Activated CD4-positive, alpha-beta T cell treated with anti-CD3 and anti-CD28 coated beads, Interleukin-2, amount 10 ng/mL, durations not matched to agents 7 days and 5 days (primary cell): ENCODE measurements at regions not wholly inside any gene's neighbourhood (a gene's known extent, or its start where the extent isn't known, plus 50 kb on each side); places are given as distances from the start of the nearest gene placed in this dataset.
"Not testable (repeated sequence)": the region's sequence is repeated elsewhere in the genome, so short reads cannot be mapped to it uniquely, and the experiment has no call there.

Experiments used
- CTCF ChIA-PET: fragments of 350-600 bp; sonication (Branson Sonifier 250); formaldehyde crosslinking; loops from one replicate; lab custom pipeline; 2021; ENCODE audit warnings: antibody characterized with exemption; lab: Charles Lee
- POLR2A ChIA-PET: fragments of 350-600 bp; sonication (Branson Sonifier 250); formaldehyde crosslinking; loops from one replicate; lab custom pipeline; 2021; ENCODE audit warnings: antibody characterized with exemption; lab: Charles Lee
- DNase-seq: peaks from one replicate; pipeline ENCODE4 v3.0.0-alpha.2; 2020
- H3K27ac Mint-ChIP-seq: one replicate; pipeline ENCODE4 v1.8.0; 2021; ENCODE audit warnings: mild to moderate bottlenecking, moderate library complexity, mixed read lengths
- H3K27me3 Mint-ChIP-seq: one replicate; pipeline ENCODE4 v1.8.0; 2021; ENCODE audit warnings: mixed read lengths
- H3K36me3 Mint-ChIP-seq: one replicate; pipeline ENCODE4 v1.8.0; 2021; ENCODE audit warnings: low read depth, mixed read lengths
- H3K4me1 Mint-ChIP-seq: one replicate; pipeline ENCODE4 v1.8.0; 2021; ENCODE audit warnings: mixed read lengths
- H3K4me3 Mint-ChIP-seq: one replicate; pipeline ENCODE4 v1.8.0; 2021; ENCODE audit warnings: mild to moderate bottlenecking, moderate library complexity, mixed read lengths
- H3K9me3 Mint-ChIP-seq: one replicate; pipeline ENCODE4 v1.8.0; 2021; ENCODE audit warnings: mixed read lengths

DNA sequence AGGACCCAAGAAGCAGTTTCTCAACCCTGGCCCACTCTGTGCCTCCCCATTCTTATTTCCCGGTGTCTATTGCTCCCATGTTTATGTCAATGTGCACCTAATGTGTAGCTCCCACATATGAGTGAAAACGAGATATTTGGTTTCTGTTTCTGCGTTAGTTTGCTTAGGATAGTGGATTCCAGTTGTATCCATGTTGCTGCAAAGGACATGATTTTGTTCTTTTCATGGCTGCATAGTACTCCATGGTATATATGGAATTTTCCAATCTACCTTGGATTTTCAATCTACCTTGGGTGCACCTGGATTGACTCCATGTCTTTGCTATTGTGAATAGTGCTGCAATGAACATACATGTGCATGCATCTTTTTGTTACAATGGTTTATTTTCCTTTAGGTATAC is 119.8 kb upstream of the CTSV start:
- H3K9me3 Mint-ChIP-seq, CTCF ChIA-PET, DNase-seq, H3K4me1 Mint-ChIP-seq, POLR2A ChIA-PET, H3K36me3 Mint-ChIP-seq, H3K4me3 Mint-ChIP-seq, H3K27ac Mint-ChIP-seq, H3K27me3 Mint-ChIP-seq: not testable (repeated sequence)

DNA sequence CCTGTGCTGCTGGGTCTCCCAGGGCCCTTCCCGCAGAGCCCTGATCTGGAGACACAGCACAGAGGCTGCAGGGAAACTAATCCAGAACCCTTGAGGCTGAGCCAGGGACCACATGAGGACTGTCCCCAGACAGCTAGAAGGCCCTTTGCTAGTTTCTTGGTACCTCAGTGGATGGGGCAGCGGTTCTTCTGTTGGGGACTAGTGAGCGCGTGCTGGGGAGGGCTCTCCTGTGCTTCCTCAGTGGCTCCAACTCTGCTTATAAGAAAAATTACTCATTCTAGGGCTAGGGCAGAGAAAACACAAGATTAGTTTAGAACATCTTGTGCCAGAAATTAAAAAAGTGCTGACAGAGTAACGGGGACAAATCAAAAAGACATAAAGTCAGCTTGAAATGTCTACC is 116.5 kb upstream of the CTSV start:
- POLR2A ChIA-PET, H3K9me3 Mint-ChIP-seq: not testable (repeated sequence)

DNA sequence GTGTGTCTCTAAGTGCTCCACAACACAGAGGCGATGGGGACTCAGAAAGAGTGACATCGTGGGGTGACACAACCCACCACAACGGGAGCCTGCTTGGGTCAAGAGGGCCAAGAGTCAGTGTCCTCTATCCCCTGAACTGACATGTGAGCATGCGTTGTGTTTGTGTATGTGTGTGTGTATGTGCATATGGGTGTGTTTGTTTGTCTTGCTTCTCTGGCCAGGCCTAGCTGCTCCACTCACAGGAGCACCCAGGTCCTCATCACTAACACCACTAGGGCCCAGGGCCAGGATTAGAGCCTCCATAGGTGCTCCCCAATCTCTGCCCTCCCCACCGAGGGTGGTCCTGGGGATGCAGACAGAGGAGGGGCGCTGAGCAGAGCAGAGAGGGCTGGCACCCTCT is 115.0 kb upstream of the CTSV start:
- ChIA-PET CTCF (no interaction called here), POLR2A (no interaction called here)
- DNase-seq = no peak
- H3K9me3 Mint-ChIP-seq = no peaks in the 10 kb centered on the region
- H3K4me1 Mint-ChIP-seq = no peaks in the 10 kb centered on the region
- no peak overlapping the region for H3K27ac Mint-ChIP-seq
- no peaks in the 10 kb centered on the region for H3K36me3 Mint-ChIP-seq
- H3K27me3 Mint-ChIP-seq = no peaks in the 10 kb centered on the region
- H3K4me3 Mint-ChIP-seq = no peak overlapping the region

More for the DNA sequence above, 116.5 kb upstream of the CTSV start:
- H3K4me1 Mint-ChIP-seq, CTCF ChIA-PET, DNase-seq, H3K27me3 Mint-ChIP-seq, H3K27ac Mint-ChIP-seq, H3K36me3 Mint-ChIP-seq, H3K4me3 Mint-ChIP-seq: not testable (repeated sequence)

DNA sequence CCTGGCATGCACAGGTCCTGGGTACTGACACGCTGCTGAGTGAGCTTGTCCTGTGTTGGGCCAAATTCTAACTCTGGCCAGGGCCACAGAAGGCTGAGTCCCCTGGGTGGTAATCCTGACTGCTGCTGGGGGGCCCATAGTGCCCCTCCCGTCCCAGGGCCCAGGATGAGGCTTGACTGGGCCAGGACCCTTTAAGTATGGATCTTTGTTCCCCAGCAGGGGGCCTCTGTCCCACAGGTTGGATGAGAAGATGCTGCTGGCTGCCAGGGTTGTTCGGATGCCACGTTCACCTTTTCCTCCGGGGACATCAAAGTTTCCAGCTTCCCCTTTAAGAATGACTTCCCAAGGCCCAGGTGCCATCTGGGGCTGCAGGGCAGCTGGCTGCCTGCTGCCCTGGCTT is 114.2 kb upstream of the CTSV start:
- H3K9me3 Mint-ChIP-seq, POLR2A ChIA-PET, H3K4me1 Mint-ChIP-seq, H3K27me3 Mint-ChIP-seq, H3K27ac Mint-ChIP-seq, CTCF ChIA-PET, DNase-seq, H3K36me3 Mint-ChIP-seq, H3K4me3 Mint-ChIP-seq: not testable (repeated sequence)

DNA sequence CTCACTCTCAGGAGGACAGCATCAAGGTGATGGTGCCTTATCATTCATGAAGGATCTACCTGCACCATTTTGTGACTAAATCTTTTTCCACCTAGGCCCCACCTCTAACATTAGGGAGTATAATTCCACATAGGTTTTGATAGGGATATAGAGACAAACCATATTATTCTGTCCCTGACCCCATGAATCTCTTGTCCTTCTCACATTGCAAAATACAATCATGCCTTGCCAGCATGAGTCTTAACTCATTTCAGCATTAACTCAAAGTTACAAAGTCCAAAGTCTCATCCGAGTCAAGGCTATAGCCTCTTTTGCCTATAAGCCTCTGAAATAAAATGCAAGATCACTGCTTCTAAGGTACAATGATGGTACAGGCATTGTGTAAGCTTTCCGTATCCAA is 111.5 kb upstream of the CTSV start:
- H3K36me3 Mint-ChIP-seq, CTCF ChIA-PET, POLR2A ChIA-PET, H3K9me3 Mint-ChIP-seq, DNase-seq, H3K27me3 Mint-ChIP-seq, H3K27ac Mint-ChIP-seq, H3K4me3 Mint-ChIP-seq, H3K4me1 Mint-ChIP-seq: not testable (repeated sequence)

DNA sequence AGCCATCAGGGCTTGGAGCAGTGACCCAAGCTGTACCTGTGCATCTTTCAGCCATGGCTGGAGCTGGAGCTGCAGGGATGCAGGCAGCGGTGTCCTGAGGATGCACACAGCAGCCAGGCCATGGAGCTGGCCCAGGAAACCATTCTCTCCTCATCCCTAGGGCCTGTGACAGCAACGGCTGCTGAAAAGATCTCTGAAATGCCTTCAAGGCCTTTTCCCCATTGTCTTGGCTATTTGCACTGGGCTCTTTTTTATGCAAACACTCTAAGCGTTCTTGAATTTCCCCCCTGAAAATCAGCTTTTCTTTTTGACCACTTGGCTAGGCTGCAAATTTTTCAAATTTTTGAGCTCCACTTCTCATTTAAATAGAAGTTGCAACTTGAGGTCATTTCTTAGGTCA is 109.5 kb upstream of the CTSV start:
- H3K36me3 Mint-ChIP-seq, H3K27me3 Mint-ChIP-seq, H3K27ac Mint-ChIP-seq, H3K9me3 Mint-ChIP-seq, H3K4me1 Mint-ChIP-seq, POLR2A ChIA-PET, H3K4me3 Mint-ChIP-seq, CTCF ChIA-PET, DNase-seq: not testable (repeated sequence)

DNA sequence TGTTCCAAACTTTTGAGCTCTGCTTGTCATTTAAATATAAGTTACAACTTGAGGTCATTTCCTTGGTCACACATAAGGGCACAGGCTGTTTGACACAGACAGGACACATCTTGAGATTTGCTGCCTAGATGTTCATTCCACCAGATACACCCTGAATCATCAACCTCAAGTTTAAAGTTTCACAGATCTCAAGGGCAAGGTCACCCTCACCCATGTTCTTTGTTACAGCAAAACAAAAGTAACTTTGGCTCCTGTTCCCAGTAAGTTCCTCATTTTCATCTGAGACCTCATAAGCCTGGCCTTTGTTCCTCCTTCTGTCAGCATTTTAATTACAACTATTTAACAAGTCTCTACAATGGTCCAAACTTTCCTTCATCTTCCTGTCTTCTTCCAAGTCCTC is 106.7 kb upstream of the CTSV start:
- CTCF ChIA-PET, H3K4me3 Mint-ChIP-seq, H3K27ac Mint-ChIP-seq, DNase-seq, H3K4me1 Mint-ChIP-seq, H3K36me3 Mint-ChIP-seq, H3K9me3 Mint-ChIP-seq, POLR2A ChIA-PET, H3K27me3 Mint-ChIP-seq: not testable (repeated sequence)

DNA sequence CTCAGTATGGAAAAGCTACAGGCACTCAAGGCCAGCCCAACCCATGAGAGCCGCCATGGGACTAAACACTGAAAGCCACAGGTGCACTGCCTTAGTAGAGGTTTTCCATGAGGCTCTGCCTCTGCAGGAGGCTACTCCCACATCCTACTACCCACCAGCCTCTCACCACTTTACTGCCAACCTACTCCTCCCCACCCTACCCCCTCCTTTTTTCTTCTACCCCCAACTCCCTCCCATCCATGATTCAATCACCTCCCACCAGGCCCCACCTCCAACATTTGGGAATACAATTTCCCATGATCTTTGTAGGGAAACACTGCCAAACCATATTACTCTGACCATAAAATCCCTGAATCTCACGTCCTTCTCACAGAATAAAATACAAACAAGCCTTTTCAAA is 101.6 kb upstream of the CTSV start:
- no peak for DNase-seq
- ChIA-PET CTCF (no interaction called here), POLR2A (no interaction called here)
- Mint-ChIP-seq H3K27me3 (no peaks in the 10 kb centered on the region), H3K4me1 (no peaks in the 10 kb centered on the region), H3K4me3 (no peak overlapping the region), H3K27ac (no peak overlapping the region), H3K36me3 (no peaks in the 10 kb centered on the region), H3K9me3 (no peaks in the 10 kb centered on the region)

DNA sequence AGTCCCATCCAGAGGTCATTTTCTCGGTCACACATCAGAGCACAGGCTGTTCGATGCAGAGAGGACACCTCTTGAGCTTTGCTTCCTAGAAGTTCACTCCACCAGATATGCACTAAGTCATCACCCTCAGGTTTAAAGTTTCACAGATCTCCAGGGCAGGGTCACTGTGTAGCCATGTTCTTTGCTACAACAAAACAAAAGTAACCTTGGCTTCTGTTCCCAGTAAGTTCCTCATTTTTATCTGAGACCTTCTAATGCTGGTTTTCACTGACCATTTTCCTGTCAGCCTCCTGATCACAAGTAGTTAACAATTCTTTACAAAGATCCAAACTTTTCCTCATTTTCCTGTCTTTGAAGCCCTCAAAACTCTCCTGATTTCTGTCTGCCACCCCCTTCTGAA is 97.5 kb upstream of the CTSV start:
- H3K27ac Mint-ChIP-seq = no peak overlapping the region

DNA sequence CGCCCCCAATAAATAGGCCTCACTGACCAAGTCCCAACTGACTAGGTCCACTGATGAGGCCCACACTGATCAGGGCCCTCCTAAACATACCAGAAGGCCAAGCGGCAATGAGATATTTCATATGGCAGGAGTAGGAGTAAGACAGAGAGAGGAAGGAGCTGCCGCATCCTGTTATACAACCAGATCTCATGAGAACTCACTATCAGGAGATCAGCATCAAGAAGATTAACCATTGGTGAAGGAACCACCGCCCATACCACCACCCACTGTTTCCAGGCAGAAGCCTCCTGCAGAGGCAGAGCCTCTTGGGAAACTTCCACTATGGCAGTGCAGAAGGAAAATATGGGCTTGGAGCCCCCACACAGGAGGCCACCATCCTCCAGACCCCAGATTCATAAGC is 95.0 kb upstream of the CTSV start:
- POLR2A ChIA-PET, CTCF ChIA-PET, H3K27ac Mint-ChIP-seq, H3K9me3 Mint-ChIP-seq, H3K27me3 Mint-ChIP-seq, H3K36me3 Mint-ChIP-seq, H3K4me3 Mint-ChIP-seq, DNase-seq, H3K4me1 Mint-ChIP-seq: not testable (repeated sequence)

More for the DNA sequence above, 97.5 kb upstream of the CTSV start:
- DNase-seq = no peak
- ChIA-PET POLR2A (no interaction called here), CTCF (no interaction called here)
- no peaks in the 10 kb centered on the region for H3K9me3 Mint-ChIP-seq
- no peak overlapping the region for H3K4me3 Mint-ChIP-seq
- H3K4me1 Mint-ChIP-seq = no peaks in the 10 kb centered on the region
- H3K27me3 Mint-ChIP-seq = no peaks in the 10 kb centered on the region
- H3K36me3 Mint-ChIP-seq = no peaks in the 10 kb centered on the region

DNA sequence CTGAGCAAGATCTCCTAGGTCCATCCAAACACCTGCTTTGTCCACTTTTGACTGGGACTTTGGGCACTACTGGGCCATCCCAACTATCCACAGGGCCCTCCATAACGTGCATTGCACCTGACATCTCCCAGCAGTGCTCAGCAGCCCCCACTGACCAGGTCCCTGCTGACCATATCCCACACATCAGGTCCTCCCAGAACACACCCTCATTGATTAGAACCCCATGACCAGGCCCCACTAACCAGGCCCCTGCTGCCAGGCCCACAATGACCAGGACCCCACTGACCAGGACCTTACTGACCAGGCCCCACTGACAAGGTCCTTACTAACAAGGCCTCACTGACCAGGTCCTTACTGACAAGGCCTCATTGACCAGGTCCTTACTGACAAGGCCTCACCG is 93.9 kb upstream of the CTSV start:
- H3K4me3 Mint-ChIP-seq = no peak overlapping the region
- CTCF ChIA-PET = no interaction called here
- peaks cover 3% of the 10 kb centered on the region for H3K9me3 Mint-ChIP-seq
- no peaks in the 10 kb centered on the region for H3K36me3 Mint-ChIP-seq
- DNase-seq = no peak
- POLR2A ChIA-PET = no interaction called here
- no peaks in the 10 kb centered on the region for H3K27me3 Mint-ChIP-seq
- H3K4me1 Mint-ChIP-seq = no peaks in the 10 kb centered on the region
- H3K27ac Mint-ChIP-seq = peak overlapping the region; percentile 51

DNA sequence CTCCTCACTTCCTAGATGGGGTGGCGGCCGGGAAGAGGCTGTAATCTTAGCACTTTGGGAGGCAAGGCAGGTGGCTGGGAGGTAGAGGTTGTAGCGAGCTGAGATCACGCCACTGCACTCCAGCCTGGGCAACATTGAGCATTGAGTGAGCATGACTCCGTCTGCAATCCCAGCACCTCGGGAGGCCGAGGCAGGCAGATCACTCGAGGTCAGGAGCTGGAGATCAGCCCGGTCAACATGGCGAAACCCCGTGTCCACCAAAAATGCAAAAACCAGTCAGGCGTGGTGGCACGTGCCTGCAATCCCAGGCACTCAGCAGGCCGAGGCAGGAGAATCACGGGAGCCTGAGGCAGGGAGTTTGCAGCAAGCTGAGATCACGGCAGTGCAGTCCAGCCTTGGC is 91.9 kb upstream of the CTSV start:
- H3K4me3 Mint-ChIP-seq, H3K27me3 Mint-ChIP-seq, H3K4me1 Mint-ChIP-seq, CTCF ChIA-PET, DNase-seq, H3K27ac Mint-ChIP-seq, POLR2A ChIA-PET, H3K9me3 Mint-ChIP-seq, H3K36me3 Mint-ChIP-seq: not testable (repeated sequence)

DNA sequence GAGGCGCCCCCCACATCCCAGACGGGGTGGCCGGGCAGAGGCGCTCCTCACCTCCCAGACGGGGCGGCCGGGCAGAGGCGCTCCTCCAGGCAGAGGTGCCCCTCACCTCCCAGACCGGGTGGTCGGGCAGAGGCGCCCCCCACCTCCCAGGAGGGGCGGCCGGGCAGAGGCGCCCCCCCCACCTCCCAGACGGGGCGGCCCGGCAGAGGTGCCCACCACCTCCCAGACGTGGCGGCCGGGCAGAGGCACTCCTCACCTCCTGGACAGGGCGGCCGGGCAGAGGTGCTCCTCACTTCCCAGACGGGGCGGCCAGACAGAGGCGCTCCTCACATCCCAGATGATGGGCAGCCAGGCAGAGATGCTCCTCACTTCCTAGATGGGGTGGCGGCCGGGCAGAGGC is 91.4 kb upstream of the CTSV start:
- H3K36me3 Mint-ChIP-seq, H3K27ac Mint-ChIP-seq, DNase-seq, CTCF ChIA-PET, H3K9me3 Mint-ChIP-seq, H3K4me1 Mint-ChIP-seq, H3K4me3 Mint-ChIP-seq, H3K27me3 Mint-ChIP-seq, POLR2A ChIA-PET: not testable (repeated sequence)

DNA sequence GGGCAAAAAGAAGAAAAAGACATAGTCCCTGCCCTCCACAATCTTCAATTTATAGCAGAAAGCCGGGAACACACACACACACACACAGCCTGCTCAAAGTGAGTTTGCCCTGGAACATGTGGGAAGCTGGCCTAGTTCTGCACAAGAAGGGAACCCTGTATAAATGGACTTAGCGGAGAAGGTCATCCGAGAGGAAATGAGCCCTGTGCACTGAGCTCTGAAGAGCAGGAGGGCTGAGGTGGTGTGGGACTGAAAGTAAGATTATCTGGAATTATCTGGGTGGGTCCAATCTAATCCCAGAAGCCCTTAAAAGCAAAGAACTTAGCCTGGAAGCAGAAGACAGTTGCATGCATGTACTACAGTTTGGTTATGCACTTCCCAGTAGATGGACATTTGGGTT is 90.0 kb upstream of the CTSV start:
- H3K27ac Mint-ChIP-seq = no peak overlapping the region
- no peaks in the 10 kb centered on the region for H3K4me1 Mint-ChIP-seq
- H3K27me3 Mint-ChIP-seq = no peaks in the 10 kb centered on the region
- peaks cover 3% of the 10 kb centered on the region for H3K9me3 Mint-ChIP-seq
- DNase-seq = no peak
- POLR2A ChIA-PET = no interaction called here
- CTCF ChIA-PET = no interaction called here
- no peak overlapping the region for H3K4me3 Mint-ChIP-seq
- H3K36me3 Mint-ChIP-seq = no peaks in the 10 kb centered on the region

DNA sequence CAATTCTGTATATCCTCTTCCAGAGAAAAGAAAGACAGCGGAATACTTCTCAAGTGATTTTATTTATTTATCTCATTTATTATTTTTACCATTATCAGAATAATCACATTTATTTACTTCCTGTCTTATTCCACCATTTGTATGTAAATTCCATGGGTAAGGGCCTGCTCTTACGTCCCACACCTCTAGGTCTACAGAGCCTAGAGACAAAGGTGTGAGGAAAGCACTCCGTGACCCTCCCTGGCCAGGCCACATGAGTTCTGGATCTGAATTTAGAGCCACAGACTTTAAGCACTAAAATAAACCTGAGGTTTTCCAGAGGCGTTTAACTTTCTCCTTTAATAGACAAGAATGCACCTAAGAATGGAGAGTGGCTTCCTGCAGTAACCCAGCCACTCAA is 85.3 kb upstream of the CTSV start:
- CTCF ChIA-PET = no interaction called here
- H3K4me3 Mint-ChIP-seq = no peak overlapping the region
- no peak for DNase-seq

More for the DNA sequence above, 85.3 kb upstream of the CTSV start:
- H3K27me3 Mint-ChIP-seq = no peaks in the 10 kb centered on the region
- H3K36me3 Mint-ChIP-seq = no peaks in the 10 kb centered on the region
- no peaks in the 10 kb centered on the region for H3K4me1 Mint-ChIP-seq
- POLR2A ChIA-PET = no interaction called here
- peaks cover 1% of the 10 kb centered on the region for H3K9me3 Mint-ChIP-seq
- H3K27ac Mint-ChIP-seq = no peak overlapping the region
